ENCODE measurements at regions not wholly inside any gene's neighbourhood (a gene's known extent, or its start where the extent isn't known, plus 50 kb on each side); places are given as distances from the start of the nearest gene placed in this dataset.

GRCh38 chr6:3630258-3630835, 121.2 kb downstream of the PXDC1 start:
- TF ChIP-seq CTCF (conservative IDR thresholded peaks at IDR 0.05; ENCODE audit: low read depth, low read length) (no peak), SMC3 (IDR thresholded peaks at IDR 0.05; ENCODE audit: low read depth, low read length) (no peak), POLR2A (IDR thresholded peaks at IDR 0.05; ENCODE audit: low read depth, low read length) (no peak), FOS (IDR thresholded peaks at IDR 0.05; ENCODE audit: low read depth, low read length) (no peak), RCOR1 (IDR thresholded peaks at IDR 0.05; ENCODE audit: insufficient replicate concordance, low read length) (no peak), MXI1 (IDR thresholded peaks at IDR 0.05; ENCODE audit: borderline replicate concordance, low read depth, low read length) (no peak), CEBPB (IDR thresholded peaks at IDR 0.05; ENCODE audit: low read depth, low read length) (no peak), CHD1 (IDR thresholded peaks at IDR 0.05; ENCODE audit: low read depth, low read length) (no peak), ELK1 (IDR thresholded peaks at IDR 0.05; ENCODE audit: borderline replicate concordance, low read depth, low read length) (no peak), RAD21 (IDR thresholded peaks at IDR 0.05; ENCODE audit: low read length) (no peak)
